ENCODE measurements at regions not wholly inside any gene's neighbourhood (a gene's known extent, or its start where the extent isn't known, plus 50 kb on each side); places are given as distances from the start of the nearest gene placed in this dataset.
A peak's percentile ranks its signal among the peaks of the same experiment; 100 is the strongest.

GRCh38 chr3:16102187-16102561 is 72.3 kb upstream of the GALNT15 start:
- DNase-seq (ENCODE audit: low spot score), result no peak
- no peak for ATAC-seq

GRCh38 chr3:16102905-16103364 is 71.5 kb upstream of the GALNT15 start:
- no peak for DNase-seq (ENCODE audit: low spot score)
- ATAC-seq, result peak; percentile 37

- DNase-seq (ENCODE audit: low spot score) (no peak), ATAC-seq (no peak)
Measured at GRCh38 chr3:16103472-16103871, 71.0 kb upstream of the GALNT15 start.

- DNase-seq (ENCODE audit: low spot score) (no peak), ATAC-seq (no peak)
Measured at GRCh38 chr3:16104156-16104555, 70.3 kb upstream of the GALNT15 start.

GRCh38 chr3:16106050-16106449 is 68.4 kb upstream of the GALNT15 start:
- DNase-seq (ENCODE audit: low spot score), result no peak
- ATAC-seq, result no peak

GRCh38 chr3:16108424-16108823 is 66.1 kb upstream of the GALNT15 start:
- ATAC-seq (no peak), DNase-seq (ENCODE audit: low spot score) (no peak)

GRCh38 chr3:16109929-16110328 is 64.6 kb upstream of the GALNT15 start:
- ATAC-seq, result no peak
- DNase-seq (ENCODE audit: low spot score), result no peak

- DNase-seq (ENCODE audit: low spot score) (no peak), ATAC-seq (no peak)
Measured at GRCh38 chr3:16112910-16113504, 61.5 kb upstream of the GALNT15 start.

GRCh38 chr3:16113704-16114103 is 60.8 kb upstream of the GALNT15 start:
- ATAC-seq (no peak), DNase-seq (ENCODE audit: low spot score) (no peak)

GRCh38 chr3:16114429-16114828 is 60.1 kb upstream of the GALNT15 start:
- ATAC-seq (no peak), DNase-seq (ENCODE audit: low spot score) (no peak)

- ATAC-seq (no peak), DNase-seq (ENCODE audit: low spot score) (no peak)
Measured at GRCh38 chr3:16114930-16115329, 59.5 kb upstream of the GALNT15 start.

GRCh38 chr3:16118396-16118795 is 56.1 kb upstream of the GALNT15 start:
- no peak for ATAC-seq
- no peak for DNase-seq (ENCODE audit: low spot score)

GRCh38 chr3:16119887-16120286 is 54.6 kb upstream of the GALNT15 start:
- DNase-seq (ENCODE audit: low spot score), result no peak

GRCh38 chr3:16121391-16121790 is 53.1 kb upstream of the GALNT15 start:
- DNase-seq (ENCODE audit: low spot score), result no peak
- ATAC-seq, result no peak

More at GRCh38 chr3:16119887-16120286, 54.6 kb upstream of the GALNT15 start:
- ATAC-seq, result no peak

- no peak for ATAC-seq
- no peak for DNase-seq (ENCODE audit: low spot score)
Measured at GRCh38 chr3:16122155-16122554, 52.3 kb upstream of the GALNT15 start.

- no peak for DNase-seq (ENCODE audit: low spot score)
- no peak for ATAC-seq
Measured at GRCh38 chr3:16122661-16123060, 51.8 kb upstream of the GALNT15 start.

- ATAC-seq (no peak), DNase-seq (ENCODE audit: low spot score) (no peak)
Measured at GRCh38 chr3:16124636-16125035, 49.8 kb upstream of the GALNT15 start.
